ENCODE measurements at regions not wholly inside any gene's neighbourhood (a gene's known extent, or its start where the extent isn't known, plus 50 kb on each side); places are given as distances from the start of the nearest gene placed in this dataset.

DNA sequence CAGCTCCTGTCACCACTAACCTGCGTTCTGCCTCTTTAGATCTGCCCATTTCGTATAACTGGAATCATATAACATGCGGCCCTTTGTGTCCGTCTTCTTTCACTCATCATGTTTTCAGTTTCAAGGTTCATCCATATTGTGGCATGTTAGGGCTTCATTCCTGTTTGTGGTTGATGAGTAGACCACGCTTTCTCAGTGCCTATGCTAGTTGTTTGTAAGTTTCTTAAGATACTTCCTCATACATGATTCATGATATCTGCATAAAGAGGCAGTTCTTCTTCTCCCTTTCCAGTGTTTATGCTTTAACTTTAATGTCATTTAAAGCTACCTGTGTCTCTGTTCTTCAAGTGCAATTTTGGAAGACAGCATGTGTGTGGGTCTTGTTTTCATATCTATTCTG lies 79.5 kb upstream of the FAM20C start:
- TF ChIP-seq, protein P1, sequence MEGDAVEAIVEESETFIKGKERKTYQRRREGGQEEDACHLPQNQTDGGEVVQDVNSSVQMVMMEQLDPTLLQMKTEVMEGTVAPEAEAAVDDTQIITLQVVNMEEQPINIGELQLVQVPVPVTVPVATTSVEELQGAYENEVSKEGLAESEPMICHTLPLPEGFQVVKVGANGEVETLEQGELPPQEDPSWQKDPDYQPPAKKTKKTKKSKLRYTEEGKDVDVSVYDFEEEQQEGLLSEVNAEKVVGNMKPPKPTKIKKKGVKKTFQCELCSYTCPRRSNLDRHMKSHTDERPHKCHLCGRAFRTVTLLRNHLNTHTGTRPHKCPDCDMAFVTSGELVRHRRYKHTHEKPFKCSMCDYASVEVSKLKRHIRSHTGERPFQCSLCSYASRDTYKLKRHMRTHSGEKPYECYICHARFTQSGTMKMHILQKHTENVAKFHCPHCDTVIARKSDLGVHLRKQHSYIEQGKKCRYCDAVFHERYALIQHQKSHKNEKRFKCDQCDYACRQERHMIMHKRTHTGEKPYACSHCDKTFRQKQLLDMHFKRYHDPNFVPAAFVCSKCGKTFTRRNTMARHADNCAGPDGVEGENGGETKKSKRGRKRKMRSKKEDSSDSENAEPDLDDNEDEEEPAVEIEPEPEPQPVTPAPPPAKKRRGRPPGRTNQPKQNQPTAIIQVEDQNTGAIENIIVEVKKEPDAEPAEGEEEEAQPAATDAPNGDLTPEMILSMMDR (IDR thresholded peaks at IDR 0.05), result no peak
- TF ChIP-seq POLR2AphosphoS5 (IDR thresholded peaks at IDR 0.05), result no peak
